Activated T-helper 17 cell treated with anti-CD3 and anti-CD28 coated beads, Interleukin-2, amount 50 U/mL, for 72 hours (primary cell): ENCODE measurements at regions not wholly inside any gene's neighbourhood (a gene's known extent, or its start where the extent isn't known, plus 50 kb on each side); places are given as distances from the start of the nearest gene placed in this dataset.

Experiments
- ATAC-seq: fragments of 150-1000 bp; cut with Tn5 transposase; replicated peaks from 2 replicates; pipeline ENCODE4 v1.10.0; 2021; ENCODE audit warnings: mild to moderate bottlenecking, moderate library complexity
- H3K27ac Mint-ChIP-seq: one replicate; pipeline ENCODE4 v1.8.0; 2022; ENCODE audit warnings: mixed read lengths
- H3K27me3 Mint-ChIP-seq: one replicate; pipeline ENCODE4 v1.8.0; 2022; ENCODE audit warnings: mixed read lengths
- H3K36me3 Mint-ChIP-seq: one replicate; pipeline ENCODE4 v1.8.0; 2022; ENCODE audit warnings: low read depth, mild to moderate bottlenecking, mixed read lengths
- H3K4me1 Mint-ChIP-seq: one replicate; pipeline ENCODE4 v1.8.0; 2022; ENCODE audit warnings: mixed read lengths
- H3K4me3 Mint-ChIP-seq: one replicate; pipeline ENCODE4 v1.8.0; 2022; ENCODE audit warnings: mild to moderate bottlenecking, mixed read lengths
- H3K9me3 Mint-ChIP-seq: one replicate; pipeline ENCODE4 v1.8.0; 2022; ENCODE audit warnings: mixed read lengths

- Mint-ChIP-seq H3K27ac (no peak overlapping the region), H3K4me1 (no peaks in the 10 kb centered on the region), H3K9me3 (peaks cover 10% of the 10 kb centered on the region), H3K4me3 (no peak overlapping the region), H3K27me3 (no peaks in the 10 kb centered on the region), H3K36me3 (no peaks in the 10 kb centered on the region)
- ATAC-seq: no peak
Observed at GRCh38 chr3:86618706-86619105, 372.2 kb downstream of the VGLL3 start.

GRCh38 chr3:86605166-86605565 is 385.8 kb downstream of the VGLL3 start:
- no peaks in the 10 kb centered on the region for H3K4me1 Mint-ChIP-seq
- H3K27ac Mint-ChIP-seq: no peak overlapping the region
- ATAC-seq: no peak
- H3K4me3 Mint-ChIP-seq: no peak overlapping the region
- H3K9me3 Mint-ChIP-seq: peaks cover 30% of the 10 kb centered on the region
- no peaks in the 10 kb centered on the region for H3K36me3 Mint-ChIP-seq
- no peaks in the 10 kb centered on the region for H3K27me3 Mint-ChIP-seq

- Mint-ChIP-seq H3K4me1 (no peaks in the 10 kb centered on the region), H3K4me3 (no peak overlapping the region), H3K27ac (no peak overlapping the region), H3K27me3 (no peaks in the 10 kb centered on the region), H3K9me3 (peaks cover 12% of the 10 kb centered on the region), H3K36me3 (no peaks in the 10 kb centered on the region)
- no peak for ATAC-seq
Observed at GRCh38 chr3:86595696-86596095, 395.3 kb downstream of the VGLL3 start.

GRCh38 chr3:86594838-86595237 is 396.1 kb downstream of the VGLL3 start:
- no peaks in the 10 kb centered on the region for H3K4me1 Mint-ChIP-seq
- no peak overlapping the region for H3K27ac Mint-ChIP-seq
- no peak overlapping the region for H3K4me3 Mint-ChIP-seq
- no peaks in the 10 kb centered on the region for H3K27me3 Mint-ChIP-seq
- H3K9me3 Mint-ChIP-seq: peaks cover 7% of the 10 kb centered on the region
- ATAC-seq: no peak
- no peaks in the 10 kb centered on the region for H3K36me3 Mint-ChIP-seq

- H3K9me3 Mint-ChIP-seq: peaks cover 26% of the 10 kb centered on the region
- no peak overlapping the region for H3K4me3 Mint-ChIP-seq
Observed at GRCh38 chr3:86578071-86578470, 412.9 kb downstream of the VGLL3 start.

GRCh38 chr3:86563400-86563970 is 427.5 kb downstream of the VGLL3 start:
- ATAC-seq: no peak
- Mint-ChIP-seq H3K27me3 (no peaks in the 10 kb centered on the region), H3K4me1 (no peaks in the 10 kb centered on the region)

More at GRCh38 chr3:86578071-86578470, 412.9 kb downstream of the VGLL3 start:
- no peaks in the 10 kb centered on the region for H3K27me3 Mint-ChIP-seq
- no peak for ATAC-seq
- no peaks in the 10 kb centered on the region for H3K4me1 Mint-ChIP-seq
- no peaks in the 10 kb centered on the region for H3K36me3 Mint-ChIP-seq
- no peak overlapping the region for H3K27ac Mint-ChIP-seq

GRCh38 chr3:86562090-86562489 is 428.9 kb downstream of the VGLL3 start:
- no peaks in the 10 kb centered on the region for H3K4me1 Mint-ChIP-seq
- H3K4me3 Mint-ChIP-seq: no peak overlapping the region
- H3K27ac Mint-ChIP-seq: no peak overlapping the region
- H3K9me3 Mint-ChIP-seq: no peaks in the 10 kb centered on the region
- ATAC-seq: no peak
- no peaks in the 10 kb centered on the region for H3K36me3 Mint-ChIP-seq
- H3K27me3 Mint-ChIP-seq: no peaks in the 10 kb centered on the region

More at GRCh38 chr3:86563400-86563970, 427.5 kb downstream of the VGLL3 start:
- Mint-ChIP-seq H3K27ac (no peak overlapping the region), H3K36me3 (no peaks in the 10 kb centered on the region), H3K4me3 (no peak overlapping the region), H3K9me3 (peaks cover 2% of the 10 kb centered on the region)

GRCh38 chr3:86561215-86561614 is 429.7 kb downstream of the VGLL3 start:
- Mint-ChIP-seq H3K27ac (no peak overlapping the region), H3K27me3 (no peaks in the 10 kb centered on the region), H3K4me1 (no peaks in the 10 kb centered on the region), H3K36me3 (no peaks in the 10 kb centered on the region), H3K4me3 (no peak overlapping the region), H3K9me3 (no peaks in the 10 kb centered on the region)
- ATAC-seq: no peak

GRCh38 chr3:86554383-86554782 is 436.6 kb downstream of the VGLL3 start:
- Mint-ChIP-seq H3K4me3 (no peak overlapping the region), H3K27ac (no peak overlapping the region), H3K4me1 (no peaks in the 10 kb centered on the region), H3K9me3 (no peaks in the 10 kb centered on the region), H3K36me3 (no peaks in the 10 kb centered on the region), H3K27me3 (no peaks in the 10 kb centered on the region)
- ATAC-seq: no peak

- H3K27ac Mint-ChIP-seq: no peak overlapping the region
- no peak for ATAC-seq
- no peaks in the 10 kb centered on the region for H3K36me3 Mint-ChIP-seq
- no peaks in the 10 kb centered on the region for H3K27me3 Mint-ChIP-seq
- no peaks in the 10 kb centered on the region for H3K4me1 Mint-ChIP-seq
- no peak overlapping the region for H3K4me3 Mint-ChIP-seq
- H3K9me3 Mint-ChIP-seq: peaks cover 10% of the 10 kb centered on the region
Observed at GRCh38 chr3:86547692-86548091, 443.3 kb downstream of the VGLL3 start.

GRCh38 chr3:86537171-86537570 is 453.8 kb downstream of the VGLL3 start:
- H3K27ac Mint-ChIP-seq: no peak overlapping the region
- no peak overlapping the region for H3K4me3 Mint-ChIP-seq
- no peaks in the 10 kb centered on the region for H3K4me1 Mint-ChIP-seq
- peaks cover 9% of the 10 kb centered on the region for H3K9me3 Mint-ChIP-seq
- H3K27me3 Mint-ChIP-seq: no peaks in the 10 kb centered on the region
- H3K36me3 Mint-ChIP-seq: no peaks in the 10 kb centered on the region
- ATAC-seq: no peak

GRCh38 chr3:86519819-86520218 is 471.1 kb downstream of the VGLL3 start:
- Mint-ChIP-seq H3K27ac (no peak overlapping the region), H3K4me1 (no peaks in the 10 kb centered on the region), H3K9me3 (peaks cover 3% of the 10 kb centered on the region), H3K36me3 (no peaks in the 10 kb centered on the region), H3K4me3 (no peak overlapping the region), H3K27me3 (no peaks in the 10 kb centered on the region)
- ATAC-seq: no peak

- no peaks in the 10 kb centered on the region for H3K36me3 Mint-ChIP-seq
- no peak for ATAC-seq
- H3K4me3 Mint-ChIP-seq: no peak overlapping the region
- no peaks in the 10 kb centered on the region for H3K4me1 Mint-ChIP-seq
- H3K9me3 Mint-ChIP-seq: peaks cover 22% of the 10 kb centered on the region
- no peak overlapping the region for H3K27ac Mint-ChIP-seq
- no peaks in the 10 kb centered on the region for H3K27me3 Mint-ChIP-seq
Observed at GRCh38 chr3:86481636-86482035, 509.3 kb downstream of the VGLL3 start.

GRCh38 chr3:86481031-86481430 is 509.9 kb downstream of the VGLL3 start:
- Mint-ChIP-seq H3K9me3 (peaks cover 22% of the 10 kb centered on the region), H3K27me3 (no peaks in the 10 kb centered on the region), H3K36me3 (no peaks in the 10 kb centered on the region), H3K27ac (no peak overlapping the region), H3K4me3 (no peak overlapping the region), H3K4me1 (no peaks in the 10 kb centered on the region)
- no peak for ATAC-seq

- no peaks in the 10 kb centered on the region for H3K4me1 Mint-ChIP-seq
- H3K4me3 Mint-ChIP-seq: no peak overlapping the region
- H3K27me3 Mint-ChIP-seq: no peaks in the 10 kb centered on the region
- no peaks in the 10 kb centered on the region for H3K9me3 Mint-ChIP-seq
- no peak for ATAC-seq
- no peaks in the 10 kb centered on the region for H3K36me3 Mint-ChIP-seq
- H3K27ac Mint-ChIP-seq: no peak overlapping the region
Observed at GRCh38 chr3:86464180-86464579, 526.8 kb downstream of the VGLL3 start.

- ATAC-seq: no peak
Observed at GRCh38 chr3:86451749-86452148, 539.2 kb downstream of the VGLL3 start.

More at GRCh38 chr3:86451749-86452148, 539.2 kb downstream of the VGLL3 start:
- H3K27ac Mint-ChIP-seq: no peak overlapping the region
- no peaks in the 10 kb centered on the region for H3K36me3 Mint-ChIP-seq
- no peaks in the 10 kb centered on the region for H3K4me1 Mint-ChIP-seq
- H3K4me3 Mint-ChIP-seq: no peak overlapping the region
- no peaks in the 10 kb centered on the region for H3K27me3 Mint-ChIP-seq
- H3K9me3 Mint-ChIP-seq: no peaks in the 10 kb centered on the region
